Epithelial cell of proximal tubule (primary cell): ENCODE measurements at regions not wholly inside any gene's neighbourhood (a gene's known extent, or its start where the extent isn't known, plus 50 kb on each side); places are given as distances from the start of the nearest gene placed in this dataset.
"Not testable (repeated sequence)": the region's sequence is repeated elsewhere in the genome, so short reads cannot be mapped to it uniquely, and the experiment has no call there.

Source experiments
- DNase-seq: peaks from one replicate; pipeline ENCODE4 v3.0.0-alpha.2; 2011; ENCODE audit warnings: low read depth
- H3K4me3 ChIP-seq: 2 replicates; pipeline ENCODE4 v1.5.1; 2011; ENCODE audit warnings: low read depth, mild to moderate bottlenecking, low read length
- CTCF ChIP-seq: conservative IDR thresholded peaks from 2 replicates; pipeline ENCODE4 v1.5.1; 2012; ENCODE audit warnings: low read depth, mild to moderate bottlenecking, low read length

DNA sequence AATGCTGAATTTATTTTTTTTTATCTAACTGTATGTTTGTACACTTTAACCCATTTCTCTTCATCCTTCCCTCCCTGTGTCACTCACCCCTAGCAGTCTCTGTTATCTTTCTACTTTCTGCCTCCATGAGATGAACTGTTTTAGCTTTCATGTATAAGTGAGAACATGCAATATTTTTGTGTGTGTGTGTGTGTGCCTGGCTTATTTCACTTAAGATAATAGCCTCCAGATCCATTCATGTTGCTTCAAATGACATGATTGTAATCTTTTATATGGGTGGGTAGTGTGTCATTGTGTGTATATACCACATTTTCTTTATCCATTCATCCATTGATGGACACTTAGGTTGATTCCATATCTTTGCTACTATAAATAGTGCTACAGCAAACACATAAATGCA lies 1023.9 kb downstream of the TLE1 start:
- TF ChIP-seq CTCF, result no peak
- DNase-seq, result no peak
- H3K4me3 ChIP-seq, result no peak overlapping the region

GRCh38 chr9:80664327-80665210 lies 1024.8 kb downstream of the TLE1 start:
- no peak overlapping the region for H3K4me3 ChIP-seq
- DNase-seq, result no peak
- peak; percentile 61 for TF ChIP-seq CTCF

GRCh38 chr9:80659751-80660150 lies 1029.6 kb downstream of the TLE1 start:
- DNase-seq, H3K4me3 ChIP-seq: not testable (repeated sequence)

GRCh38 chr9:80651044-80651443 lies 1038.3 kb downstream of the TLE1 start:
- no peak for TF ChIP-seq CTCF
- no peak overlapping the region for H3K4me3 ChIP-seq
- DNase-seq, result no peak

- DNase-seq, result no peak
- TF ChIP-seq CTCF, result no peak
- H3K4me3 ChIP-seq, result no peak overlapping the region
Observed at GRCh38 chr9:80649496-80649895, 1039.9 kb downstream of the TLE1 start.

DNA sequence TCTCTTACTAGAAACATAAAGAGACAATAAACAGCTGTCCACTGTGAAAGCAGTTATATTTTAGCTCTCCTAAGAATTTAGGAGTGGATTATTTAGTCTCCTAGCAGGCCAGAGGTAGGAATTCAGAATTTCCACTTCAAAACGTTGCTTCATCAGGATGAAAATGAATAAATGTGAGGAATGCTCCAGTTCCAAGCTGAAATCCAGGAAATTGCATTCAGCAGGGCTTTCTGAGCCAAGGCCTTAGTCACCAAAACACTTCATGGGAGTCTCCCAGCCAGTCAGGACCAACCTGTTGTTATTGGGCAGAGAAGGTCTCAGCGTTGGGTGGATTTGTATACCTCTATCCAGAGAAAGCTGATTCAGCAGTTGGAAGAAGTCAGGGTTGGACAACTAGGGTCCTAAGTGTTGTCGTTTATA lies 1040.3 kb downstream of the TLE1 start:
- TF ChIP-seq CTCF, result no peak
- H3K4me3 ChIP-seq, result no peak overlapping the region
- DNase-seq, result peak; percentile 75

DNA sequence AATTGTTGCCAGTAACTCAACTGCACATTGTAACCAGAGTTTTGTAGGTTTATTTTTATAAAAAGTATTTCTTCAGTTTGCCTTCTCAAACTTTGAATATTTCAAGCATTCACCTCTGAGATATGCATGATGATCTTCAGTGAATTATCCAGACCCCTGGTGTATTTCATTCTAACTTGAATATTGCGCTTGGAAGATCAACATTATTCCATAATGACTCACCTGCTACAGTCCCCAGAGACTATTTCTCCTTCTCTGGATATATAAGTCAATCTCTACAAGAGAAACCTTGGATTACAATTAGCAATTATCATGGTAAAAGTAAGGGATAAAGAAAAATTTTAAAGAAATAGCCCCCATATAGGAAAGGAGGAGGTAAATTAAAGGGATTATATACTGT lies 1041.0 kb downstream of the TLE1 start:
- H3K4me3 ChIP-seq, result no peak overlapping the region
- TF ChIP-seq CTCF, result no peak
- DNase-seq, result no peak
